Gastroesophageal sphincter (tissue), 3 donors: ENCODE measurements at regions not wholly inside any gene's neighbourhood (a gene's known extent, or its start where the extent isn't known, plus 50 kb on each side); places are given as distances from the start of the nearest gene placed in this dataset.

ENCODE experiments used
- CTCF ChIP-seq, 4 experiments: fragments of 200-600 bp in 2 of 4; fragments of 450-650 bp in 2 of 4; sonication (generic) in 1 of 4; IDR thresholded peaks; one replicate each; pipeline ENCODE4 v1.5.1; 2017 to 2019; ENCODE audit warnings: antibody characterized with exemption in 4 of 4, mild to moderate bottlenecking in 2 of 4, moderate library complexity in 2 of 4
- POLR2A ChIP-seq, 2 donors: fragments of 450-650 bp; IDR thresholded peaks; one replicate each; pipeline ENCODE4 v1.6.1; 2017; ENCODE audit warnings: antibody characterized with exemption in 2 of 2, mild to moderate bottlenecking in 2 of 2, moderate library complexity in 1 of 2
- POLR2AphosphoS5 ChIP-seq: sonication (generic); formaldehyde crosslinking; IDR thresholded peaks from one replicate; pipeline ENCODE4 v1.6.1; 2017; ENCODE audit warnings: antibody characterized with exemption

GRCh38 chr7:80307227-80307856 is 172.7 kb downstream of the GNAI1 start:
- TF ChIP-seq CTCF (IDR thresholded peaks at IDR 0.05): no peak
- TF ChIP-seq POLR2AphosphoS5: no peak
- no peak for TF ChIP-seq POLR2A (IDR thresholded peaks at IDR 0.05)
